Neural crest cell (in vitro differentiated cells): ENCODE measurements at regions not wholly inside any gene's neighbourhood (a gene's known extent, or its start where the extent isn't known, plus 50 kb on each side); places are given as distances from the start of the nearest gene placed in this dataset.

Experiments
- DNase-seq: peaks from one replicate; pipeline ENCODE4 v3.0.0; 2021; ENCODE audit warnings: low read depth, mixed read lengths, low spot score
- H3K27ac Mint-ChIP-seq: one replicate; pipeline ENCODE4 v1.8.0; 2021; ENCODE audit warnings: mild to moderate bottlenecking, mixed read lengths; ENCODE audit not compliant: unreplicated experiment
- H3K27me3 Mint-ChIP-seq: 2 replicates; pipeline ENCODE4 v1.8.0; 2021; ENCODE audit warnings: low read depth, mild to moderate bottlenecking, mixed read lengths
- H3K36me3 Mint-ChIP-seq: 2 replicates; pipeline ENCODE4 v1.8.0; 2021; ENCODE audit warnings: low read depth, mild to moderate bottlenecking, mixed read lengths
- H3K4me1 Mint-ChIP-seq: 2 replicates; pipeline ENCODE4 v1.8.0; 2021; ENCODE audit warnings: mixed read lengths
- H3K4me3 Mint-ChIP-seq: one replicate; pipeline ENCODE4 v1.8.0; 2021; ENCODE audit warnings: mild to moderate bottlenecking, mixed read lengths
- H3K9me3 Mint-ChIP-seq: 2 replicates; pipeline ENCODE4 v1.8.0; 2021; ENCODE audit warnings: mixed read lengths
- TF ChIP-seq, protein P1 (sequence below): fragments of 200-600 bp; sonication (generic); conservative IDR thresholded peaks from 2 replicates; pipeline ENCODE4 v1.5.0; 2021; ENCODE audit warnings: antibody characterized with exemption, mild to moderate bottlenecking

DNA sequence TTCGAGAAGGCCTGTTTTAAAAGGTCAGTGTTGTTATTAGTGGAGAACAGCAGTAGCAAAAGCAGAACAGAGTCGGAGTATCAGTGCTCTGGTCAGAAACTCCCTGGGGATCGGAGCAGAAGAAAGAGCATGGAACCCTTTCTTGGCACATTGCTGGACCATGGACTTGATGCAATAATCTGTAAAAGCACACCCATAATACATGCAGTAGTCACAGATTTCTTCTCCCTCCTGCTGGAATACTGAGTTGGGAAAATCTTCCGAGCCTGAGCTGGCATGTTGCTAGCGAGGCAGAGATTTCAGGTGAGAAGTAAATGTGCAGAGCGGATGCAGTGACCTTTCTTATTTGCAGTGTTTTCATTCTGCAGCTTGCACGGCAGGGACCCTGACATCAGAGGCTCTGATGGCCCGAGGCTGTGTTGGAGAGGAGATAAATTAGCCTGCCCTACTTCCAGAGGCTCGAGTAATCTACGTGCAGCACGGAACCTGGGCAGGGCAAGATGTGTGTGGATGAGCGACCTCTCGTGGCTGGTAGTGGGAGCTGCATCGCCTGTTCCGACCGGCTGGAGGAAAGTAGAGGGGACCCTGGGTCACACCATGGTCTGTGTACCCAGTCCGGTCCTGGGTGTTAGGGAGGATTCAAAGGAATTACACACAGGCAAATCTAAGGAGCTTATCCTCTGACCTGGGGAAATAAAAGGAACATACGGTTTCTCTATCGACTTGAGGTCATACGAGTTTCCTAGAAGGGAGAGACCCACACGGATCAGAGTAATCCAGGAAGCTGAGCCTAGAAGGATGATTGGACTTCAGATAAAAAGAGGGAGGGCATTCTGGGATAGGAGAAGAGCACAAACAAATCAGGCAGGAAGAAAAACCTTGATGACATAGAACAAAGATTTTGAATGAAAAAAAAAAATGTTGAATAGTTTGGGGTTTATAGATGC lies 137.0 kb upstream of the STMND1 start:
- TF ChIP-seq, protein P1, sequence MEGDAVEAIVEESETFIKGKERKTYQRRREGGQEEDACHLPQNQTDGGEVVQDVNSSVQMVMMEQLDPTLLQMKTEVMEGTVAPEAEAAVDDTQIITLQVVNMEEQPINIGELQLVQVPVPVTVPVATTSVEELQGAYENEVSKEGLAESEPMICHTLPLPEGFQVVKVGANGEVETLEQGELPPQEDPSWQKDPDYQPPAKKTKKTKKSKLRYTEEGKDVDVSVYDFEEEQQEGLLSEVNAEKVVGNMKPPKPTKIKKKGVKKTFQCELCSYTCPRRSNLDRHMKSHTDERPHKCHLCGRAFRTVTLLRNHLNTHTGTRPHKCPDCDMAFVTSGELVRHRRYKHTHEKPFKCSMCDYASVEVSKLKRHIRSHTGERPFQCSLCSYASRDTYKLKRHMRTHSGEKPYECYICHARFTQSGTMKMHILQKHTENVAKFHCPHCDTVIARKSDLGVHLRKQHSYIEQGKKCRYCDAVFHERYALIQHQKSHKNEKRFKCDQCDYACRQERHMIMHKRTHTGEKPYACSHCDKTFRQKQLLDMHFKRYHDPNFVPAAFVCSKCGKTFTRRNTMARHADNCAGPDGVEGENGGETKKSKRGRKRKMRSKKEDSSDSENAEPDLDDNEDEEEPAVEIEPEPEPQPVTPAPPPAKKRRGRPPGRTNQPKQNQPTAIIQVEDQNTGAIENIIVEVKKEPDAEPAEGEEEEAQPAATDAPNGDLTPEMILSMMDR: peak; percentile 93
- Mint-ChIP-seq H3K27me3 (peaks cover 8% of the 10 kb centered on the region), H3K4me3 (no peak overlapping the region), H3K4me1 (peaks cover 8% of the 10 kb centered on the region), H3K9me3 (no peaks in the 10 kb centered on the region), H3K36me3 (no peaks in the 10 kb centered on the region), H3K27ac (no peak overlapping the region)
- peak; percentile 77 for DNase-seq

- H3K27me3 Mint-ChIP-seq: peaks cover 8% of the 10 kb centered on the region
- no peaks in the 10 kb centered on the region for H3K9me3 Mint-ChIP-seq
These were observed 140.3 kb upstream of the STMND1 start for GRCh38 chr6:16961577-16961976.

GRCh38 chr6:16959789-16960188 lies 142.1 kb upstream of the STMND1 start:
- peaks cover 6% of the 10 kb centered on the region for H3K27me3 Mint-ChIP-seq
- no peak overlapping the region for H3K4me3 Mint-ChIP-seq
- H3K27ac Mint-ChIP-seq: no peak overlapping the region
- no peak for DNase-seq
- no peaks in the 10 kb centered on the region for H3K36me3 Mint-ChIP-seq
- H3K4me1 Mint-ChIP-seq: peaks cover 3% of the 10 kb centered on the region
- H3K9me3 Mint-ChIP-seq: no peaks in the 10 kb centered on the region
- TF ChIP-seq, protein P1: no peak

More at GRCh38 chr6:16961577-16961976, 140.3 kb upstream of the STMND1 start:
- H3K4me3 Mint-ChIP-seq: no peak overlapping the region
- TF ChIP-seq, protein P1: no peak
- no peak overlapping the region for H3K27ac Mint-ChIP-seq
- DNase-seq: no peak
- H3K4me1 Mint-ChIP-seq: peaks cover 8% of the 10 kb centered on the region
- no peaks in the 10 kb centered on the region for H3K36me3 Mint-ChIP-seq

DNA sequence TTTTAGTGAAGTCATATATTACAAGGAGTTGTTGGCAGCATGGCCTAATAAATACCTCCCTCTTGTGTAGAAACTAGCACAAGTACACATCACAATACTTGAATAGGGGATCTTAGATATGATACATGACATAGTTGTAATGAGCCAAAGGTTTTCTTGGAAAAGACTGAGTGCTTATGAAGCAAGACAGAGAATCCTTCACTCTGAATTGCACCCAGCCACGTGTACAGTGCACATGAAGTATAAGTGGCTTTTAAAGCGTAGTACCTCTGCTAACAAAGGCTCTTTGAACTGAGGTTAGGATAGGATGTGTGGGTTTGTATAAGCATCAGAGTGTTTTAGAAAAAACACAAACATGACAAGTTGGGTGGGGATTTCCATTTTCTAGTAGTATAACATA lies 145.5 kb upstream of the STMND1 start:
- H3K36me3 Mint-ChIP-seq: no peaks in the 10 kb centered on the region
- no peak overlapping the region for H3K4me3 Mint-ChIP-seq
- H3K27me3 Mint-ChIP-seq: peaks cover 6% of the 10 kb centered on the region
- H3K9me3 Mint-ChIP-seq: no peaks in the 10 kb centered on the region
- no peaks in the 10 kb centered on the region for H3K4me1 Mint-ChIP-seq
- no peak overlapping the region for H3K27ac Mint-ChIP-seq
- DNase-seq: no peak
- TF ChIP-seq, protein P1: no peak

GRCh38 chr6:16955899-16956298 lies 146.0 kb upstream of the STMND1 start:
- Mint-ChIP-seq H3K27me3 (peaks cover 6% of the 10 kb centered on the region), H3K9me3 (no peaks in the 10 kb centered on the region), H3K4me3 (no peak overlapping the region), H3K36me3 (no peaks in the 10 kb centered on the region), H3K27ac (no peak overlapping the region), H3K4me1 (no peaks in the 10 kb centered on the region)
- TF ChIP-seq, protein P1: no peak
- DNase-seq: no peak
